ENCODE measurements at regions not wholly inside any gene's neighbourhood (a gene's known extent, or its start where the extent isn't known, plus 50 kb on each side); places are given as distances from the start of the nearest gene placed in this dataset.
"Not testable (repeated sequence)": the region's sequence is repeated elsewhere in the genome, so short reads cannot be mapped to it uniquely, and the experiment has no call there.

DNA sequence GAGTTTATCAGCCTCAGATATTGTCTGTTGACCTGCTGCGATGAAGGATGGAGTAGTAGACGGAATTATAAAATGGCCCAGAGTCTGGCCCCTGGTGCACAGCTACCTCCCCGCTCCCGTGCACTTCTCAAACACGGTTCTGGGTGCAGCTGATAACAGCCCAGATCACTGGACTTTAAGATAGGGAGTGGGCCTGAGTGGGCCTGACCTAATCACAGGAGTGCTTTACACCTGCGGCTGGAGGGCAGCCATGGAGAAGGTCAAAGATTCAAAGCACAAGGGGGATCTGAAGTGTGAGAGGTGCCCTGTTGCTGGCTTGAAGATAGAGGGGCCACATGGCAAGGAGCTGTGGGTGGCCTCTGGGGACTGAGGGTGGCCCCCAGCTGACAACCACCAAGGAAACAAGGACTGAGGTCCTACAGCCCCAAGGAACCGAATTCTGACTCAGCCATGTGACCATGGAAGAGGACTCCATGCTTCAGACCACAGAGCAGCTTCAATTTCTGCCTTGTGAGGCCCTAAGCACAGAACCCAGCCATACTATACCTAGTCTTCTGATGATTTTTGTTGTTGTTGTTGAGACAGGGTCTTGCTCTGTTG lies 113.4 kb downstream of the ZNF664 start:
- POLR2A ChIA-PET, result no interaction called here
- no peak for DNase-seq (ENCODE audit: extremely low spot score)
- TF ChIP-seq FOXA1 (IDR thresholded peaks at IDR 0.05) (no peak), BHLHE40 (IDR thresholded peaks at IDR 0.05; ENCODE audit: borderline replicate concordance) (no peak), TARDBP (IDR thresholded peaks at IDR 0.05) (no peak), SUZ12 (IDR thresholded peaks at IDR 0.05) (no peak), FOXK2 (IDR thresholded peaks at IDR 0.05) (no peak), HDGF (IDR thresholded peaks at IDR 0.05; ENCODE audit: borderline replicate concordance) (no peak), CTBP1 (IDR thresholded peaks at IDR 0.05; ENCODE audit: borderline replicate concordance) (no peak), SP1 (IDR thresholded peaks at IDR 0.05) (no peak), LEF1 (IDR thresholded peaks at IDR 0.05; ENCODE audit: borderline replicate concordance) (no peak)
- CTCF ChIA-PET, result no interaction called here

DNA sequence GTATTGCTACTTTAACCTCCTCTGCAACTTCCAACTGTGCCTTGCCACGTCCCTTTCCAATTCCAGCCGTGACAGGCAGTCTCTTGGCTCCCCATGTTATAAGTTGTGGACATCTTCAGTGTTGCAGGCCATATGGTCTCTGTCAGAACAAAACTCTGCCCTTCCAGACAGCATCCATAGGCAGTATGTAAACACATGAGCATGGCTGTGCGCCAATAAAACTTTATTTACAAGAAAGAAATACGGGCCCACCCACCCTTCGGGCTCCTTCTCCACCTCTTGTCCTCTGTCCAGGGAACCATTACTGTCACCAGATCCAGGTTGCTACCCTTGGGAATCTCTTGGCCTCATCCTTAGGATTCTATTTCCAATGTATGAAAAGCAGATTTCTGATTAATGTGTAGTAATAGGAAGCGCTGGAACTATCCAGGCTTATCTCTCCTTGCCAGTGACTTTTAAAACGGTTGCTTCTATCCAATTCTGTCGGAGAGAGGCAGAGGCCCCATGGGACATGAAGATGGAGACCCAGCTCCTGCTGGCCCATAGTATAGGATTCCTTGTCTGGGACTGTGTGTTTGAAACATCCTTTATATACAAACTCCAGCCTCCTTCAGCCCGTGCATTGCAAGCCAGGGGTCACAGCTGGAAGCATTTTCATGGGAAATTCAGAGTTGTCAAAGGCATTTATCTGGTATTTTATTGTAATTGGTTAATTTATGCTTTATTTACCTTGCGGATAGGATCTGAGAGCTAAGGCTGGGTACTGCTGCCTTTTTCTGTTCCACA lies 114.4 kb downstream of the ZNF664 start:
- no peak for DNase-seq (ENCODE audit: extremely low spot score)
- TF ChIP-seq, protein P1, sequence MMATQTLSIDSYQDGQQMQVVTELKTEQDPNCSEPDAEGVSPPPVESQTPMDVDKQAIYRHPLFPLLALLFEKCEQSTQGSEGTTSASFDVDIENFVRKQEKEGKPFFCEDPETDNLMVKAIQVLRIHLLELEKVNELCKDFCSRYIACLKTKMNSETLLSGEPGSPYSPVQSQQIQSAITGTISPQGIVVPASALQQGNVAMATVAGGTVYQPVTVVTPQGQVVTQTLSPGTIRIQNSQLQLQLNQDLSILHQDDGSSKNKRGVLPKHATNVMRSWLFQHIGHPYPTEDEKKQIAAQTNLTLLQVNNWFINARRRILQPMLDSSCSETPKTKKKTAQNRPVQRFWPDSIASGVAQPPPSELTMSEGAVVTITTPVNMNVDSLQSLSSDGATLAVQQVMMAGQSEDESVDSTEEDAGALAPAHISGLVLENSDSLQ (IDR thresholded peaks at IDR 0.05), result peak; percentile 64
- TF ChIP-seq BHLHE40 (IDR thresholded peaks at IDR 0.05; ENCODE audit: borderline replicate concordance), result no peak
- TF ChIP-seq FOXA1 (IDR thresholded peaks at IDR 0.05), result 0 out of 2 replicates have a peak, but pooled peaks have one; percentile 44
- ChIA-PET POLR2A (interaction anchor here (0.8 kb wide), 1 partner anchor 13 kb away, joined by 3 read pairs; no protein-coding TSS in a partner anchor), CTCF (interaction anchor here (0.5 kb wide), 1 partner anchor 54 kb away, joined by 6 read pairs; no protein-coding TSS in a partner anchor)

DNA sequence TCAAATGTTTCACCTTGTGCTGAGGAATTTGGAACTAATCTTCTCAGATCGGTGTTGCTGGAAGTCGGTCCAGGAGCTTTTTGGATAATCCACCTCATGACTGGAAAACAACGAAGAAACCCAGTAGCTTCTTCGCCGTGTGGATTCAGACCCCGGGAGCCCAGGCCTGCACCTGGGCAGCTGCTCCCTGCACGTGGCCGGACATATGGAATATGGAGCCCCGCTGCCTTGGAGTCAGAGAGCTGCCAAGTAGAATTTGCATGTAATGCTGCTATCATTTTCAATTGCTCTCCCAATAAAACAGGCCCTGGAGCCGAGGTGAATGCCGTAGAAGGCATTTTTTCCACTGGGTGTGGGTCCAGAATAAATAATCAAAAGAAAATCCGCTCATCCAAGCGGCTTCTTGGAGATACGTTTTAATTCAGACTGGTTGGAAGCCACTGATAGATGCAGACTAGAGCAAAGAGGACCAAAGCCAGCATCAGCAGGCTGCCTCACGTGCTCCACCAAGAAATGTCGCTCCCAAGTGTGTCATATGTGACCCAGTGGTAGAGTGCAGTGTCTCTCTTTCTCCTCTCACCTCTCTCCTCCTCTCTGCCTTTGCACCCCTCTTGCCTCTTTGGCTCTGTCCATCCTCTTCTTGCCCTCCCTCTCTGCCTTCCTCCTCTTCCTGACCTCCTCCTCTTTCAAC lies 115.3 kb downstream of the ZNF664 start:
- ChIA-PET CTCF (no interaction called here), POLR2A (no interaction called here)
- no peak for DNase-seq (ENCODE audit: extremely low spot score)
- TF ChIP-seq ZNF384 (IDR thresholded peaks at IDR 0.05), result no peak
- TF ChIP-seq L3MBTL2 (conservative IDR thresholded peaks at IDR 0.05), result peak; percentile 56; the same call in 1 of the 2 replicates
- TF ChIP-seq HDGF (IDR thresholded peaks at IDR 0.05; ENCODE audit: borderline replicate concordance), result no peak

- DNase-seq (ENCODE audit: extremely low spot score); POLR2A ChIA-PET; CTCF ChIA-PET: not testable (repeated sequence)
Measured at GRCh38 chr12:124089181-124089914, 116.3 kb downstream of the ZNF664 start.

GRCh38 chr12:124091835-124092234 lies 118.8 kb downstream of the ZNF664 start:
- POLR2A ChIA-PET, result no interaction called here
- TF ChIP-seq ZNF384 (IDR thresholded peaks at IDR 0.05), result no peak
- TF ChIP-seq FOXA1 (IDR thresholded peaks at IDR 0.05), result no peak
- TF ChIP-seq NFRKB (IDR thresholded peaks at IDR 0.05), result no peak
- TF ChIP-seq CTBP1 (IDR thresholded peaks at IDR 0.05; ENCODE audit: borderline replicate concordance), result no peak
- no peak for TF ChIP-seq BHLHE40 (IDR thresholded peaks at IDR 0.05; ENCODE audit: borderline replicate concordance)
- no peak for TF ChIP-seq SP1 (IDR thresholded peaks at IDR 0.05)
- TF ChIP-seq FOXM1 (IDR thresholded peaks at IDR 0.05; ENCODE audit: borderline replicate concordance), result no peak
- no peak for TF ChIP-seq ELF4 (IDR thresholded peaks at IDR 0.05)
- DNase-seq (ENCODE audit: extremely low spot score), result no peak
- CTCF ChIA-PET, result interaction anchor here (0.5 kb wide), 1 partner anchor 309 kb away, joined by 10 read pairs; no protein-coding TSS in a partner anchor

DNA sequence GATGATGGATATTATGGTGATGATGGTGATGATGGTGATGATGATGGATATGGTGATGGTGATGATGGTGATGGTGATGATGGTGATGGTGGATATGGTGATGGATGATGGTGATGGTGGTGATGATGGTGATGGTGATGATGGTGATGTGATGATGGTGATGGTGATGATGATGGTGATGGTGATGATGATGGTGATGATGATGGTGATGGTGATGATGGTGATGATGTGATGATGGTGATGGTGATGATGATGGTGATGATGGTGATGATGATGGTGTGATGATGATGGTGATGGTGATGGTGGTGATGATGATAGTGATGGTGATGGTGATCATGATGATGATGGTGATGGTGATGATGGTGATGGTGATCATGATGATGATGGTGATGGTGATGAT lies 119.5 kb downstream of the ZNF664 start:
- POLR2A ChIA-PET; DNase-seq (ENCODE audit: extremely low spot score); CTCF ChIA-PET: not testable (repeated sequence)

GRCh38 chr12:124093297-124093696 lies 120.3 kb downstream of the ZNF664 start:
- DNase-seq (ENCODE audit: extremely low spot score), result no peak
- TF ChIP-seq, protein P1 (IDR thresholded peaks at IDR 0.05), result no peak
- no peak for TF ChIP-seq BHLHE40 (IDR thresholded peaks at IDR 0.05; ENCODE audit: borderline replicate concordance)
- TF ChIP-seq LEF1 (IDR thresholded peaks at IDR 0.05; ENCODE audit: borderline replicate concordance), result no peak
- TF ChIP-seq ZNF384 (IDR thresholded peaks at IDR 0.05), result no peak
- TF ChIP-seq ARNT (IDR thresholded peaks at IDR 0.05), result no peak
- POLR2A ChIA-PET, result no interaction called here
- CTCF ChIA-PET, result no interaction called here

Measured in HEK293T (cell line).